A172 (cell line): ENCODE measurements at regions not wholly inside any gene's neighbourhood (a gene's known extent, or its start where the extent isn't known, plus 50 kb on each side); places are given as distances from the start of the nearest gene placed in this dataset.

Experiments
- DNase-seq: peaks from one replicate; pipeline ENCODE4 v3.0.0-alpha.2; 2015; ENCODE audit warnings: low spot score

DNA sequence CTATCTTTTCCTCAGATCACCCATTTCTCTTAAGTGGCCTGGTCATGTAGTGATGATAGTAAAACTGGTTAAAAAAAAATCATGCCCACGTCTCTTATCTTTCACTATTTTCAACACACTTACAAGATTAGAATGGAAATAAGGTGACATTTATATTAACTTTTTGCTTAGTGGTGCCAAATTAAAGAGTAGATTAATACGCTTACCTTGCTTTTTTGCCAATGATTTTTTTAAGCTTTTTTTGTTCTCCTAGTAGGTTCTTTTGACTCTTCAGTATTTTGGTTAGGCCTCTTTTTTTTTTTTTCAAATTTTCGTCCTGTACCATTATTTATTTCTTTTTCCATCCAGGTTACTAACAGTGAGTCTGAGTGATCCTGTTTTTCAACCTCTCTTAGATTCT, 147.9 kb downstream of the PTCSC3 start:
- DNase-seq = no peak

DNA sequence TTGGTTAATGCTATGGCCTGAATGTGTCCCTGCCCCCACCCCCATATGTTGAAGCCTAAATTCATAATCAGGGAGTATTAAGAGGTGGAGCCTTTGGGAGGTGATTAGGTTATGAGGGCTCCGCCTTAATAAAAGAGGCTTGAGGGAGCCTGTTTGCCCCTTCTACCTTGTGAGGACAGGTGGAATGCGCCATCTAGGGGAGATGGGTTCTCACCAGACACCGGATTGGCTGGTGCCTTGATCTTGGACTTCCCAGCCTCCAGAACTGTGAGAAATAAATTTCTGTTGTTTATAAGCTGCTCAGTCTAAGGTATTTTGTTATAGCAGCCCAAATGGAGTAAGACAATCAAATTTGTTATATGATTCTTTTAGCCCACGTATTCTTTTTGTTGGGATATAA, 148.3 kb downstream of the PTCSC3 start:
- DNase-seq = no peak

DNA sequence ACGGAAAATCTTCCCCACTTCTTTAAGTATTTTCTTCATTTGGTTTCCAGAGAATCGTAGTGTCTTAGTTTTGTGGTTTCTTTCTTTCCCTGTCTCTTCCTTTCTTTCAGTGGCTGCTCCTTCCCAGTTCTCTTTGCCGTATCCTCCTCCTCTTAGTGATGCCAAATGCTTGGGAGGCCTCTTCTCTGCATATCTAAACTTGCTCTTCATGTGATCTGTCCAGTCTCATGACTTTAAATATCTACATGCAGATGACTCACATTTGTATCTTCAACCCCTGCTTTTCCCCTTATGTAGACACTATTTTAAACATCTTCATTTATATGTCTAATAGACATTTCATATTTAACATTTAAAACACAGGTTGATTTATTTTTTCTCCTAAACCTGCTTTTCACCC, 149.2 kb downstream of the PTCSC3 start:
- no peak for DNase-seq

DNA sequence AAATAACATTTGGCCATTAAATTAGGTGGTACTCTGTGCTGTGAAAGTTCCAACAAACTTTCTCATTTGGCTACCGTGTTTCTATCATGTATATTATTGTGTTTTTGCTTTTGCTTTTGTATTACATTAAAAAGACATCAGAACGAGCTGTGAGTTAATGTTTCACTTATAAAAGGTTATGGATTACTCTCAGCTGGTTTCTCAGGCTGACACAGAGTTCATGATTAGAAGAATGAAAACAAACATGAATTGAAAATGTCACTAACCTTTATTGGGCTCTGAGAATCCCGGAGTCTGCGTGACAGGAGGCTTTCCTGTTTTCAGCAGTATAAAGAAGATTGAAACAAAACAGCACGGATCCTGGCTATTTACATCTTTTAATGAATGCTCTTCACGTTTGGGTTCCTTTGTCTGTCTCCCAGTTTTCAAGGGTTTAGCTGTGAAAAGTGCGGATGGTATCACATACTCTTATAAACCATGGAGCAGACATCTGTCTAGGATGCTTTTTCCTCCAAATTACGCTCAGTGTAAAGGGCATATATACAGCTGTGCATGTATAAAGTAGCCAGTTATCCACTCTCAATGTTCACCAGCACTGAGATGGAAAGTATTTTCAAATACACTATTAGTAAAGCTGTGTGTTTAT, 153.6 kb downstream of the PTCSC3 start:
- no peak for DNase-seq

DNA sequence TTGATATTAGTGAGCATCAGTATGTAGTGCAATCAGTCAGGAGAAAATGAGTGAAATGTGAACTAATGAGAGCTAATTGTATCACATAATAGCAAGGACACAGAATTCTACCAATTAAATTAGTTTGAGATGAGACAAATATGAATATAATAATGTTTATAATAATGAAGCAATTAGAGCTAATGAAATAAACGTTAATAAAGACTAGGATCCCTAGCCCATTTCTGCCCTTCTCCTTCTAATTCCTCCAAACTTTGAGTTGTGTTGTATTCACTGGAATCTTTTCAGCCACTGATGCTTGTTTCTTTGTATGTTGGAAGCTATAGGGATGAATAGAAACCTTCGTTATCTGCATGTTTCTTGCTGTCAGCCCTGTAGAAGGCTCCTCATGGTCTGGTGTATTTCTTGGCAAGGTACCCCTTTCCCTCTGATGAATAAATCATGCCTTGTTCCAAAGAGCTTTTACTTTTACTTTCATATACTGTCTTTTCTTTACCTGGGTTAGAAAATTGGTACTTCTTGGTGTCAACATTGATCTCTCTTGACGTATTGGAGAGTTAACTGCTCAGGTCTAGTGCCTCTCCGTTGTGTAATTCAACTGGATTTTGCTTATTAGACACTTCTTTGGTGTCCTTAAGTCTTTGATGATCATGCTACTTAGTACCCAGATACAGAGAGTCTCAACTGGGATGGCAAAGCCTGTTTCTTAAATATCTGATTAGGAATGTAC, 154.8 kb downstream of the PTCSC3 start:
- DNase-seq = no peak

DNA sequence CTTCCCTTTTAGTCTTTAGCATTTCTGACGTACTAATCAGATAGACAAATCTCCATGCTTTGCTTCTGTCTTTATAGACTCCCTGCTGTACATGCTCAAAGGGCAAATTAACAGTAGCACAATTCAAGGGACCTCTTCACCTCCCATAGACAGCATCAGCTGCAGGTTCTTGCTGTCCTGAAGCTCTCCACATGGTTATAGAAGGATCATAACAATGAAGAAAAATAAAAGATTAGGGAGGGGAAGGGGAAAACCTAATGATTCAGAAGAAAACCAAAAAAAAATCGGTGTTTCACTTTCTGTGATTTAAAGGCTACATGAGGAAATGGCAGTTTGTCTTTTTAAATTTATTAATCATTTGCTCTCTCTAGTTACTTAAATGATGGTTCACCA, 155.5 kb downstream of the PTCSC3 start:
- DNase-seq = no peak

DNA sequence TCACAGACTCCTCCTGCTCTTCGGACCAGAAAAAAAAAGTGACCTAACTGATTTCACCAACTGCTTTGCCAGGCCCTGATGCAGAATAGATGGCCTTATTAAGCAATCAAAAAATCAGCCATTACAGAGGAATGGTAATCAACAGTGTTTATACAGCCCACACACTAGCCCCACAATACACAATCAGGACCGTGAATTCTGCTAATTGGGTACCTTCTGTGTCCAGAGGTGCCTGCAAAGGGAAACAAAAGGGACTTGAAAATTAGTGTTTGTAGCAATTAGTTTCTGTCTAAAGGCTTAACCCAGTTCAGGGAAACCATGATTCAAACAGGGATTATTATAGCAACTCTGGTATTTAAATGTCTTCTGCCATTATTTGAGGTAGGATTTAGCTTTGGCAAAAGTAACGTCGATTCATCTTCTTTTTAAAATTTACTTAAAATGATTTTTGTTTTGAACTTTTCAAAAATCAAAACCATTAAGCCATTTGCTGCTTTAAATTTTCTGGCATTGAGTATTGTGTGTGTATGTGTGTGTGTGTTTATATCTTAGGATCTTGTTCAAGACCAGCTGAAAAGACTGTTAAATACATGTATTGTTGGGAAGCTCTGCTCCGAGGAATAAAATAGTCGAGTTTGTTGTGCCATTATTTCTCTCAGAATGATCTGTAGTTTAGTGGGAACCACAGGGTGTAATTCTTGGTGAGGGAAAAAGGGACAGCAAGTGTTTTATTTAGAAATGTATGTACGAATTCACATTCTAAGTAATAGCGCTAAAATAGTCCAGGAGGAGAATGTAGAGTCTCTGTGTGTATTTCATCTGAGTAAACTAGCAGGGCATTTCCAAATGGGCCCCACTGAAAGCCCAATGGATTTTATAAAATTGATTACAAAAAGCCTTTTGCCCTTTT, 156.1 kb downstream of the PTCSC3 start:
- DNase-seq = no peak

DNA sequence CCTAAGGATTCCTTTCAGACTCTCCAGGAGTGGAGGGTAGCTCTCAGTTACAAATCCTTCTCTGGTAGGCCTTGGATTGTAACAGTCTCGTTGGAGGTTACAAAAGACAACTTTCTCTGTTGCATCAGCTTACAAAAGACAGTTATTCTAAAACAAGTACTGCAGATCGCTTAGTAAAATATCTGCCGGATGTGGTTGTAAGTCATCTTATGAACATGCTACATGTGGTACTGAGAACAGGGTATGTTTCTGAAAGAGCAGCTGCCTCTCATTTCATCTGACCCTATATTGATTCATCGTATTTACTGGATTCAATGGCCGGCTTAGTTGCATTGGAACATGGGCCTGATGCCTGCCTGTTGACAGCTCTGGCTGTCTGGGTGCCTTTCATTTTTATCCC, 157.4 kb downstream of the PTCSC3 start:
- DNase-seq = no peak

DNA sequence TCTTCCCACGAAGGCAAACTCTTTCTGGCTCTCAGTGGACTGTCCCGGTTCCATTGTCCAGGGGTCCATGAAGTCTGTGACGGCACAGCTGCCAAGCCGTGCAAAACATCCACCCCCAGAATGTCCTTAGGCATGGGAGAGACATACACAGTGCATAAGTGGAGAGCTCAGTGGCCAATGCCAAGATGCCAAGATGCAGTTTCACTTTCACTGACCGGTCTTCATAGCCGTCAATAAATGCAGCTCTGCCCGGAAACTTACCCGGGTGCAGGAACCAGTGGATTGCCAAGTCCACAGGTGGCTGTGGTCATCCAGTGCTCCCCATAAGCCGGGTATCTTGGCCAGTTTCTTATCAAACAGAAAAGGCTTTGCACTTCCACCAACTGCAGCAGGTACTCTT, 162.3 kb downstream of the PTCSC3 start:
- DNase-seq = no peak

DNA sequence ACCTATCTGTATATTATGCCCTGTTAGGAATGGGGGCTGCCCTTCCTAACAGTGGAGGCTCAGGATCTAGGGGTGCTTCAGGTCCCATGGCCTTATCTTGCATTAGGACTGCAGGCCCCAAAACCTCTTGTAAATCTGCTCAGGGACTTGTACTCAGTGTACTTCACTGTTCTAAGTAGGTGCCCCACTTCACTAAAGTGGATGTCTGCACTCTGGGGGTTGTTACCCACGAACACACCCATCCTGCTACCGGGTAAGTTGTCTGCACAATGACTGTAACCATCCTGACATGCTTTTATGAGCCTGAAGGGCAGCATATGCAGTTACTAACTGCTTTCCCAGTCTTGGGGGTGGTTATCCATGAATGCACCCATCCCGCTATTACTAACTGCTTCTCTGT, 163.0 kb downstream of the PTCSC3 start:
- no peak for DNase-seq

DNA sequence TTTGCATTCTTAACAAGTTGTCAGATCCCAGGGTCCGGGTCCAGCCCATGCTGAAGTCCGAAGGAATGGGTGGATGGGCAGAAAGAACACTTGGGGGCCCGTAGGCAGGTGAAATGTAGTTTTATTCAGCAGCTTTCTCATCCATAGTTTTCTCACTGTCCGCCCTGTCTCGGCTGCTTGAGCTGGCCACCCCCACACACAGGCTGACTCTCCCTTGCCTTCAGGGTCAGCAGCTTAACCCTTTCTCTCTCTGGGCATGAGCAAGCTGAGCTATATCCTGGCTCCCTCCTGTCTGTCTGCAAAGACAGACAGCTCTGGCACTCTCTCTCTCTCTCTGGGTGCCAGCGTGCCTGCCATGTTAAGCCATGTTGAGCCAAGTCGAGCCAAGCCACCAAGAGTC, 163.9 kb downstream of the PTCSC3 start:
- DNase-seq = no peak

DNA sequence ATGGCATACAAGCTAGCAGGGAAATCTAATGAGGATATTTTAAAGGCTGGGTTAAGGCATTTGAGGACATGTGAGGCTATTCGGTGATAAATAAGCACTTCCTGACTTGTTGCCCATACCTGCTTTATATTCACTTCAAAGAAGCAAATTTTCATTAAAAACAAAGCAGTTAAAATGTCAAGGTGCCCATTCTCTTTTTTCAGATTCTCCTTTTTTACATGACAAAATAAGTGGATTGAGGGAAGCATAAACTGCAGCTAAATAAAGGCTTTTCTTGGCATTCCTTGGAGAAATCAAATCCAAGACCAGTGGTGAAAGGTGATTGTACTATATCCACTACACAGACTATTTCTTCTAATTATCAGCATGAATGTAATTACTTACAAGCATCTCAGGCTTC, 166.9 kb downstream of the PTCSC3 start:
- DNase-seq = no peak

DNA sequence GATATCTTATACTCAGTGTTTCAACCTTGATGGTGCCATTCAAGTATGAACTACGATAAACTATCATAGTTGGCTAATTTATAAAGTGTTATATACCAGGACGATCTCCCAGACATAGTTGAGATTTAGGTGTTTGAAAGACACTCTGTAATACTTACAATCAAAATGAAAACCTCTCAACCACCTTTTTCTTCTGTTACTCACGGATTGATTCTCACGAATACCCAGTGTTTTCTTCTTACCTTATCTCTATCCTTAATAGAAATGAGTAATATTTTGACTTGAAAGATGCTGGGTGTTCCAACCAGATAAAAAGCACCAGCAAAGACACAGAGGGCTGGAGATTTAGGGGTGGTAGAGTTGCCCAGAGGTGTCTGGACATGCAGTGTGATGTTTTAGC, 169.9 kb downstream of the PTCSC3 start:
- no peak for DNase-seq

DNA sequence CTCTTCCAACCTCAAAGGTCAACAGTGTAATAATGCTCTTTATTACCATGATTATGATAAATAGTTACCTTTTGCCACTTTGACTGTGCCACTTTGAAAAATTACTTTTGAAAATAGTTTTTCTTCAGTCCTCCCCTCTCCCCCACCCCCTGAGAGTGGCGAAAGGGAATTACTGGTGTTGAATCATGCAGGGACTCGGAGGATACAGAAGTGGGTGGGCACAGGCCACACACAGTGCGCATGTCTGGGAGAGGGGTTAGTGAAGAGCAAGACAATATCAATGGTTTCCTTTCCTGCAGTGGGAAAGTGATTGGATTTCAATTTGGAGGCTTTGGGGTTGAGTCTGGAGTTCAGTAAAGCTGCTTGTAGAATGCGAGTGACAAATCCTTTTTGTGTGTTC, 170.9 kb downstream of the PTCSC3 start:
- DNase-seq = no peak

DNA sequence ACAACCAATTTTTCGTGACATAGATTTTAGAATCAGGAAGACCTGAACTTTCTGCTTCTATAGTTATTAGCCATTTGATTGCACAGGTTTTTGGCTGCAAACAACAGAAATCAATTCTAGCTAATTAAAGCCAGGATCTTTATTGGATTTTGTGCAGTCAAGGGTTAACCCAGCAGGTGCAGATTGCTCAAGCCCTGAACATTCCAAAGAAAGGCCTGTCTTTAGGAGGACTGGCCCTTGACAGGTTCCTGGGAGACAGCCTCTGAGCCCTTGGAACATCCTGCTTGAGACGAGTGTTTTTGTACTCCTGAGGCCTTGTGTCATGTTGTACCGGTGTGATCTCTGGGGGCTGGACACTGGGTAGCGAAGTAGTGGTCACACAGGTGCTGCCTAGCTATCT, 174.6 kb downstream of the PTCSC3 start:
- DNase-seq = no peak

DNA sequence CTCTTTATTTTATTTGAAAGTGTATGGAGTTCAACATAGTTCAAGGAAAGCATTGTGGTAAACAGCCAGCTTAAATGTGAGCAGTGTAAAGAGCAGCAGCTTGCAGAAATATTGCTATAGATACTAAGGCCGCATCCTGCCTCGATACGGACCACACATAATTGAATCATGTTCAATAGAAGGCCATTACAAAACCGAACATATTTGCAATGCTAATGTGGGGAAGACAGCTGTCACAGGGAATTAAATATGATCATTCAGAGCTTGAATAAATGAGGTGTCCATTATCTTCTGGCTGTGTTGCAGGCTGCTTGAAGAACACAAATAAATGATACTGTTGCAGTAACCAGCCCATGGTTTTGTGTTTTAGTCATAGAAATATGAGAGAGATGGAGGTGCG, 173.2 kb downstream of the BRMS1L start:
- no peak for DNase-seq

DNA sequence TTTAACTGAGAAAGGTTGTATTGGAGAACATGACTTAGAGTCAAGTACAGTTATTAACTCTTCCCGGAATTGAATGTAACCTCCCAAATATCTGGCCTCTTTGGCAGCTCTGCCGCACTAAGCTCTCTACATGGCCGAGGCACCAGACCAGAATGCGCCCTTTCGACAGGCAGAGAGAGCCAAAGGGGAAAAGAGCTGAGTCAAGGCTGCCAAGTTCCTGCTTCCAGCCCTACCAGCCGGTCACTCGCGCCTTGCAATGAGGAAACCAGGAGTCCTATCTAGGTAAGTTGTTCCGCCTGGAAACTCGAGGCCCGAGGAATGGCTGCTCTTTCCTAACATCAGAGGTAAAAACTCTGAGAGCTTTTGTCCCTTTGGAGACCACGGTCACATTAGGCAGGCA, 172.2 kb downstream of the BRMS1L start:
- no peak for DNase-seq

DNA sequence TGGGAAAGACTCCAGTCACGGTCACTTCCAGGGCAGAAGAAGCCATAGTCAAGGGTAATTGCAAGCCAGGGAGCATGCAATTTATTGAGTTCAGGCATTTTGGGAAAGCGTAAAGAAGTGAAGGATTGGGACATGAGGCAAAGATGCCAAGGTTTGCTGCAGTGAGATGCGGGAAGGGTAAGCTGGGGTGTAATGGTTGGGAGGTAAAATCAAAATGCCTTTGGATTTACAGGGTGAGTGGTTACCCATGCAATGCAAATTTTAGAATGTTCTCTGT, 167.5 kb downstream of the BRMS1L start:
- no peak for DNase-seq

DNA sequence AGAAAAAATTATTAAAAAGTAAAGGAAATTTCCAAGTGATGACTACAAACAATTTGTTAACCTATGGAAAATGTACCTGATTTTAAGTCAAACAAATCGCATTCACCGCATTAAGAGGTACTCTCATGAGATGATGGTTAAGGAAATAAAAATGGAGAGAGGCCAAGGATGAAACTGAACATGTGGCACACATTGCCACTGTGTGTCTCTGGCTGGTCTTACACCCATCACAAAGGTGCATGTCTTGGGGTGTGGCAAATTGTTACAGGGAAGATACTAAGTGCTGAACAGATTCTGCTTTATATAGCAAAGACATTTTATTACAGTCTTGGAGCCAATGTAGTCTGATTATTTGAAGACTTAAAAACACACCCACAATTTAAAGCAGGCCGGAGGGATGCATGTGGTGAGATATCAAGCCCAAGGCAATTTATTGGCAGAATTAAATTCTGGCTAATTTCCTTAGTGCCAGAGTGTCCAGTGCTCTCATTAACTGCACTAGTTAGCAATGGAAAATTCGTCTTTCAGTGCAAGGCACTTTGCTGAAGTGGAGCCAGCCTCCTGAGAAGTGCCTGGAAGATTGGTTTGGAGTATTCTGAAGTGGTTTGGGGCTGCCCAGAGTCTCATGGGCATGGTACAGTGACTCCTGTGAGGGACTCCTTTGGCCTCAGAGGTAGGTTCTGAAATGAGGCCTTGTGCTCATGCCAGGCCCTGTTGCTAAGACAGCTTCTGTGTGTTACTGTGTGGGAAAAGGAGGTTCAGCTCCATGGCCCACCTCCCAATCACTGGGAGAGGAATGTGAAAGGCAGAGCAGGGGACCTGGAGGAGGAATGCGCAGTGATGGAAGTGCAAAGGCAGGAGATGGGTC, 166.9 kb downstream of the BRMS1L start:
- DNase-seq = no peak

DNA sequence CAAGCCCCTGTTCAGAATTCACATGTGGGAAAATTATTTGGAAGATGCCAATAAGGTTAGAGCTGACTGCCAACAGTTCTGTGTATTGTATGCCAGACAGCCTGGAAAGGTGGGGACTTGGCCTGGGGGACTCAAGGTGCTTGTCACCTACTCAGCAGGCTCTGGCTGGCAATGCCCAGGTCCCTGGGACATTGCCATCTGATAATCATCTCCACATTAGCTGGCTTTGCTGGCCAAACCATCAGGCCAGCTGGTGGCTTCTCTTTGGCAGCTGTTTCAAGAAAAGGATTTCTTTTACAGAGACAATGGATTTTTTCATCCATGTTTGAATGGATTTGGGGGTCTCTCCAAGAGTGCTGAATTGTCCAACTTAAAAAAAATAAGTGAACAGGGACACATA, 165.2 kb downstream of the BRMS1L start:
- DNase-seq = no peak

DNA sequence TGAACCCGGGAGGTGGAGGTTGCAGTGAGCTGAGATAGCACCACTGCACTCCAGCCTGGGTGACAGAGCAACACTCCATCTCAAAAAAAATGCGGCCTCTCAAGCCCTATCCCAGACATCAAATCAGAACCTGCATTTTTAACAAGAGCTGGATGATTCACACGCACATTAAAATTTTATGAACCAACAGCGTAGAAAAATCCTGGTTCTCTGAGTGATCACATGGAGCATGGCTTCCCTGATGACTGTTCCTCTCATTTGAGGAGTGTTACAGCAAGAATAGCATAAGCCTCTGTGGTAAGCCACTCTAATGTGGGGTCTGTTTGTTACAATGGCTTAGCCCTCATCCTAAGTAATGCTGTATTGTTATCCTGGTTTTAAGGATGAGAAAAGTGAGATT, 163.6 kb downstream of the BRMS1L start:
- DNase-seq = no peak
